ENCODE measurements at regions not wholly inside any gene's neighbourhood (a gene's known extent, or its start where the extent isn't known, plus 50 kb on each side); places are given as distances from the start of the nearest gene placed in this dataset.
A peak's percentile ranks its signal among the peaks of the same experiment; 100 is the strongest.
"Not testable (repeated sequence)": the region's sequence is repeated elsewhere in the genome, so short reads cannot be mapped to it uniquely, and the experiment has no call there.

GRCh38 chr2:207416111-207416510 is 113.7 kb upstream of the CREB1 start:
- DNase-seq = no peak

DNA sequence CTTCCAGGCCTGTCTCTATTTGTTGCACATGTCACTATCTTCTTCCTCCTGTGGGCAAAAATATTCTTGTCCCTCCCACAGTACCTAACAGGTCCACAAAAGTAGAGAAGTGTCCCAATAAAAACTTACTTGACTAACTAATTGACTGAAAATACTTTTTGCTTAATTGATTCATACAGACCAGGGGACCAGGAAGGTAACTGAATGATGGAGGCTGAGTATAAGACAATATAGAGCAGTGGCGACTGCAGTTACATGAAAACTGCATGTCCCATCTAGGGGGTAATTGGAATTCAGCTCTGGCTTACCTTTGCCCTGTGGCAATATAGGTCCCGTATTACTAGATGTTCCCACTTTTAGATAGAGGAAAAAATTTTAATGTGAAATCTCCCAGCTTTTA is 112.9 kb upstream of the CREB1 start:
- DNase-seq = no peak

DNA sequence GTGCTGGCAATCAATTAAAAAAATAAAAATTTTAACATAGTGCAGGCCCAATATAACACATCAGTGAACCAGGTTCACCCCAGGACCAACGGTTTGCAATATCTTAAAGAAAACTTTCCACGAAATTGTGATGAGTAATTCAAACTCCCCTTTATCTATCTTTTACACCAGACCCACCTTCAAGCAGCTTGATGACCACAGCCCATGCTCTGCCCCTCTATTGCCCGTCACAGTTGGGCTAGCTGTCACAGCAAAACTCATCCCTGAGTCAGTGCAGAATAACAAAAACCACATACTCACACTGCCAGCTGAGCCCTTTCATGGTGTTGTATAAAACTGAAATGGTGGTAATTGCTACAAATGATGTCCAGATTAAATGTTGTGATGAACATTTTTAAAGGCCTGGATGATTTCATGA is 112.5 kb upstream of the CREB1 start:
- no peak for DNase-seq

DNA sequence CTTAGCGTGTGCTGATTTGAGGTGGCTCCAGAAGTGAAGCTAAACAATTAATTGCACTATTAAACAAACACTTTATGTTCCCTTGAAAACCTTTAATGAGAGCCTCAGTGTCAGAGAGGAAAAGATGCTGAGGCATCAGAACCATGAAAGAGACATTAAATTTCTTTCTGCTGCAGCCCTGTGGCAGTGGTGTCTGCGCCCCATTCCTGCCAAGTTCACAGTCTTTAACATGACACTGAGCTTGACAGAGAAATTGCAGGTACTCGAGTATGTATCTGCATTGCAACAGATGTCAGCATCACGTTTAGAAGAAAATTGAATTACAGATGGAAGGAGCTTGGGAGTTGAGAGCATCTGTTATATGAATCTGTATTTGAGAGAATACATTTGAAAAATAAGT is 111.3 kb upstream of the CREB1 start:
- no peak for DNase-seq

GRCh38 chr2:207419331-207419730 is 110.4 kb upstream of the CREB1 start:
- no peak for DNase-seq

DNA sequence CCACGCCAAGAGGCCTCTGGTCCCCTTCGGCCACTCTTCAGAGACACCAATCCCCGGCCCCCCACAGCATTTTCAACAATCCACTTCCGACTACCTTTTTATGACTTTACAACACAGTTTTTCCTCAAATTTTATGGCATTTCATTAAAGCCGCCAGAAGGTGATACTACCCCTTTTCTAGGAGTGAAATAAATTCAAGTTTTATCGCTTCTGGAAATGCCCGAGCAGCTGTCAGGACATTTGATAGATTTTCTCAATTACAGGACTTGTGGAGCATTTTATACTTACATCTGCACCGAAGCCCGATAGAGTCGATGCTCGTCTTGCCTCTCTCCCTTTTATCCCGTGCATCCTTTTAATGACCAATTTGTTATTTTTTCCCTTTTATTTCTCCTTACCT is 108.1 kb upstream of the CREB1 start:
- DNase-seq = no peak

GRCh38 chr2:207422380-207422779 is 107.4 kb upstream of the CREB1 start:
- no peak for DNase-seq

- peak; percentile 11 to 32 for DNase-seq
These were observed 105.9 kb upstream of the CREB1 start for GRCh38 chr2:207423886-207424285.

DNA sequence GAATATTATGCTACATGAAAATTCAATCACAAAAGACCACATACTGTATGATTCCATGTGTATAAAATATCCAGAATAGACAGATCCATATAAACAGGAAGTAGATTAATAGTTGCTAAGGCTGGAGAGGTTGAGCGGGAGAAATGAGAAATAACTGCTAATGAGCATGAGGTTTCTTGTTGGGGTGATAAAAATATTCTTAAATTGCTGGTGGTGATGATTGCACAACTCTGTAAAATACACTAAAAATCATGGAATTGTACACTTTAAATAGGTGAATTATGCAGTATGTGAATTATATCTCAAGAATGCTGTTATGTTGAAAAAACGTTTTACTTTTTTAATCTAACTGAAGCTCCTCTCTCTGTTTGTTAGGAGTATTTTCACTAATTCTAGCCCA is 101.8 kb upstream of the CREB1 start:
- DNase-seq = no peak

DNA sequence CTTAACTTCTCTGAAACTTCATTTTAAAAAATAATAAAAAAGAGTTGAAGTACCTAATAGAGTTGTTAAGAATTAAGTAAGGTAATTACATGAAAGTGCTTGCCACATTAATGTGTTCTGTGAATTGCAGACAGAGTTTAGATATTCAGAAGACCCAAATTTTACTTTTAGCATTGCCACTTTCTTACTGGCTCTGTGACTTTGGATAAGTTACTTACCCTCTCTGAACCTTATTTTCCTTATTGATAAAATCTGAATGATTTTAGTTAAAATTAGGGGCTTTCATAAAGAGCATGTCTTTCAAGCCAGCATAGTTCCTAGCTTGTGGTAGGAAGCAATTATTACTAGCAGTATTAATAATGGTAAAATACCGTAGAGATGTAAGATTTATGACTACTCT is 101.2 kb upstream of the CREB1 start:
- DNase-seq = no peak

DNA sequence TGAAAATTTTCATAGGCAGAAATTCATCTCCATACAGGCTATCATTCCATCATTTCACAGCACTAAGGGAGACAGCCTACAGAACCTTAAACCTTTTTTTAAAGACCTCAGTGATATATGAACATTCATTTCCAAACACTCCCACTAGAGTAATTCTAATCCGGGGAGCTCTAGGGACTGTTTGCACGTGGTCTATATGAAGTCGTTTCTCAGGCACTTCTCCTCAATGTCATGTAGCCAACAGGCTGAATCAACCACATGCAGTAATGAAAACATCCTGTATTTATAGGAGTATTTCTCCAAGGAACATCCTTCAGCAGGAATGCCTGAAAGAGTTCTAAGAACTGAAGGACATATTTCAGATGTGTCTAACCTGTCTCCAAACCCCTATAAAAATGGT is 97.3 kb upstream of the CREB1 start:
- no peak for DNase-seq

- DNase-seq = no peak
These were observed 95.5 kb upstream of the CREB1 start for GRCh38 chr2:207434306-207434705.

- no peak for DNase-seq
These were observed 94.8 kb upstream of the CREB1 start for GRCh38 chr2:207434899-207435465.

DNA sequence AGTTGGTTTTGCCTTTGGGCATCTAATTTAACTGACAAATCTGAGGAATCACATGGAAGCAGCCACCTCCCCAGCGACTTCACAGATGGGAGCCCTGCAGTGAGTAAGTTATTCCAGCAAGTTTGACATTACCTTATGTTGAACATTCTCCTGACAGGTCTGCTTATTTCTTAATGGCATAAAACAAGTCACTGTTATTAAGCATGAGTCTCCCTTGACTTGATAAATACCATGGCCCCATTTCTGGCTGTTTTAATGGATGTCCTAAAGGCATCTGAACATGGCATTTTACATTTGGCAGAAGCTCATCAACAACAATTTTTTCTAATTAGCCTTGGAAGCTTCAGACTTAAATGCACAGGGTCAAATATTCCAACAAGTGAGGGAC is 92.6 kb upstream of the CREB1 start:
- no peak for DNase-seq

DNA sequence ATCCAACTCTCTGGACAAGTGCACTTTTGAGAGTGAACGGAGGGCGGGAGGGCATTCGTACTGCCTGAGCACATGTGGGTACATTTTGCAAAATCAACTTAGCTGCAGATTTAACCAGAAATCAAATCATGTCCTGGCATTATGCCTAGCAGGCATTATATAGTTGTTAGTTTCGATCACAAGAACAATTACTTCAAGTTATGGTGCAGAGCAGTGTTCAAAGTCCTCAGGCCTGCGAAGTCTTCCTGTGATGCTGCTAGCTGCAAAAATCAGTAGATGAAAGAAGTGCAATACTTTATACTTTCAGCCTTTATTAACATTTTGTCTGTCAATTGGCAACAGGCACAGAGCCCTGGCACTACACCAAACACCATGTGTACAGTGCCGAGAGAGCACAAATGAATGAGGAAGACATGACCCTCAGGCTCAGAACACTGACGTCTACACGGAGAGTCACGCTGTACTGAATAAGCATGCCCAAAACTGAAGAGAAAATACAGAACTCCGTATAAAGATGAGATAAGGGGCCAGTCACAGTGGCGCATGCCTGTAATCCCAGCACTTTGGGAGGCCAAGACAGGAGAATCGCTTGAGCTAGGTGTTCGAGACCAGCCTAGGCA is 92.1 kb upstream of the CREB1 start:
- no peak for DNase-seq

- DNase-seq = no peak
These were observed 91.2 kb upstream of the CREB1 start for GRCh38 chr2:207438414-207439126.

- DNase-seq = not testable (repeated sequence)
These were observed 89.9 kb upstream of the CREB1 start for GRCh38 chr2:207439881-207440280.

DNA sequence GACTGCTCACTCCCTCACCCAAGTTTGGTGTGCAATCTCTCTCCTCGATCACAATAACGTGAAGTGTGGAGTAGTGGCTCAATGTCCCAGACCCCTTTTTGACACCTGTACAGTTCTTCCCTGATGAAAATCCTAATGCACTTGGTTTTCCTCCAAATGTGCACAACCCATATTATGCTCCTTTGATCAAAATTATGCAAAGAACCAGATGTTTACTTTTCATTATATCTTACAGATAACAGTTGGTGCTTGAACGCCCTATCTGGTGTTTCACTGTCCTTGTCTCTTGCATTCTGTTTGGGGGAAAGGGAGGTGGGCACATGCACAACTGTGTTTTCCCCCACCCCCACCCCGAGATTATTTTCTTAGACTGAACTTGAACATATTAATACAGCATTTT is 85.0 kb upstream of the CREB1 start:
- no peak for DNase-seq

- DNase-seq = no peak
These were observed 83.1 kb upstream of the CREB1 start for GRCh38 chr2:207446653-207447052.

GRCh38 chr2:207448006-207448405 is 81.8 kb upstream of the CREB1 start:
- no peak for DNase-seq

GRCh38 chr2:207449642-207450165 is 80.1 kb upstream of the CREB1 start:
- DNase-seq = no peak

DNA sequence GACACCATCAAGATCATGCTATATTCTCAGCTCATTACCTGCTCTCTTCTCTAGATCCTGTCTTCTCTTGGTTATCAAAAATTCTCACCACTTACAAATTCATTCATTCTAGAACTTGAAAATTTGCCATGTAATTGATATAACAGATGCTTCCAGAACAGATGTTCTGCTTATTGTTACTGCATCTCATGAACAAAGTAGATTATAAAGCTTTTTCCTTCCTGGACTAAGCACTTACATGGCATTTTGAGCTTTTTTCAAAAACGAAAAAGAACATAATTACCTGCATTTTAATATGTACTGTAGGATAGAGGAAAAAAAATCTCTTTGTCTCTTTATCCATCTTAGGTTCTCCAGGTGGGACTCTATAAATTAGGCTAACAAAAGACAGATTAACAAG is 79.6 kb upstream of the CREB1 start:
- DNase-seq = no peak

GRCh38 chr2:207458582-207458981 is 71.2 kb upstream of the CREB1 start:
- DNase-seq = no peak

DNA sequence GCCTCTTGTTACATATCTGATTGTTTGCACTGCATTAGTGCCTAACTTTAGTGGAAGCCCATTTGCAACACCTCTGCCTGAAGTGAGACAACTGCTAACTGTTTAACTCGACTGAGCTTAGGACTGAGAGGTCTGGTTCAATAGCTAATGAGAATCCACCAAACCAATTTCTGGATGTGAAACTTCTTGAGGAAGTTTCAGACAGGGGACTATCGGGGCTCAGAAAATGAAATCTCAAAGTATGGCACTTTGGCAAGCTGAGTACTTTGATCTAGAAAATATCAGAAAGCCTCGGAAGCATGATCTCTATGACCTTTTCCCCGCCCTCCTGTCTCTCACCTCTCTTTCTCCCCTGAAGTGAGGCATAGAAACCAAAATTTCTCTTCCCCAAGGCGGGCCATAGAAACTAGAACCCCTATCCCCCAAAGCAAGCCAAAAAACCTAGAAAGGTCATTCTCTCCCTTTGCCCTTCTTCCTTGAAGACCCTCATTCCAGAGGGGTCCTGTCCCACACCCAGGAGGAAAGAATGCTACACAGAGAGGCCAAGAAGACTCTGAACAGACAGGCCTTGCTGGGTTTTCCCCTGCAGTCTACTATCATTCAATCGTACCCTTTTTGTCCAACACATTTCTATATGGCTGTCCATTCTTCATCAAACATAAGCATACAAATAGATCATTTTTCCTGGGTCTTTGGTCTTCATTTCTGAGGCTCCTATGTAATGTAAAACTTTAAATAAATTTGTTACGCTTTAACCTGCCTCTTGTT is 69.6 kb upstream of the CREB1 start:
- no peak for DNase-seq

All from CD4-positive, alpha-beta T cell treated with Interferon alpha-2 for 1 hour (primary cell).